ENCODE measurements at regions not wholly inside any gene's neighbourhood (a gene's known extent, or its start where the extent isn't known, plus 50 kb on each side); places are given as distances from the start of the nearest gene placed in this dataset.

DNA sequence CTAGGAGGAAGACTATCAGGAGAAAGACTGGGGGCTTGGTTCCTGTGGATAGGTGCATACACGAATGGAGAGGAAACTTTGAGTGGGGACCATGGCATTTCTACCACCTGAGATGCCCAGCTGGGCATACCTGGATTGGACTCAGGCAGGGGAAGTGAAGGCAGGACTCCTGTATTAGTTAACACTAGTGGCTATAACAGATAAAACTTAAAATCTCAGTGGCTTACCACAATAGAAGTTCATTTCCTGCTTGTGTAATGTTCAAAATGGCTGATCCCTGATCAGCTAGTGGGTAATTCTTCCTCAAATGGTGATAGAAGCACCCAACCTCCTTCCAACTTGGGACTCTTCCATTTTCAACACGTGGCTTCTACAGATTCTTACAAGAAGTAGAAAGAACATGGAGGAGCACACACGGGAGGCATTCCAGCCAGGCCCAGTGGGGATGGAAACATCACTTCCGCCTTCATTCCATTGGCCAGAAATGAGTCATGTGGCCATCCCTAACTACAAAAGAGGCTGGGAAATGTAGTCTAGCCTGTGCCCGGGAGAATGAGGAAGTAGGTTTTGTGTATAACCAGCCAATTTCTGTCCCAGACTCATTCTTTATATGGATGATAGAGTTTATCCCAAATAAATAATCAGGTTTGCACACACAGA, 112.1 kb downstream of the UTP18 start:
- peaks cover 78% of the 10 kb centered on the region for H3K27me3 Mint-ChIP-seq (ENCODE audit: unreplicated experiment)
- peak overlapping the region; percentile 34 for H3K4me3 Mint-ChIP-seq (ENCODE audit: low read depth, unreplicated experiment)
- peaks cover 9% of the 10 kb centered on the region for H3K4me1 Mint-ChIP-seq (ENCODE audit: low read depth, unreplicated experiment)
- DNase-seq: peak; percentile 69
- TF ChIP-seq, protein P1, sequence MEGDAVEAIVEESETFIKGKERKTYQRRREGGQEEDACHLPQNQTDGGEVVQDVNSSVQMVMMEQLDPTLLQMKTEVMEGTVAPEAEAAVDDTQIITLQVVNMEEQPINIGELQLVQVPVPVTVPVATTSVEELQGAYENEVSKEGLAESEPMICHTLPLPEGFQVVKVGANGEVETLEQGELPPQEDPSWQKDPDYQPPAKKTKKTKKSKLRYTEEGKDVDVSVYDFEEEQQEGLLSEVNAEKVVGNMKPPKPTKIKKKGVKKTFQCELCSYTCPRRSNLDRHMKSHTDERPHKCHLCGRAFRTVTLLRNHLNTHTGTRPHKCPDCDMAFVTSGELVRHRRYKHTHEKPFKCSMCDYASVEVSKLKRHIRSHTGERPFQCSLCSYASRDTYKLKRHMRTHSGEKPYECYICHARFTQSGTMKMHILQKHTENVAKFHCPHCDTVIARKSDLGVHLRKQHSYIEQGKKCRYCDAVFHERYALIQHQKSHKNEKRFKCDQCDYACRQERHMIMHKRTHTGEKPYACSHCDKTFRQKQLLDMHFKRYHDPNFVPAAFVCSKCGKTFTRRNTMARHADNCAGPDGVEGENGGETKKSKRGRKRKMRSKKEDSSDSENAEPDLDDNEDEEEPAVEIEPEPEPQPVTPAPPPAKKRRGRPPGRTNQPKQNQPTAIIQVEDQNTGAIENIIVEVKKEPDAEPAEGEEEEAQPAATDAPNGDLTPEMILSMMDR (IDR thresholded peaks at IDR 0.05; ENCODE audit: unreplicated experiment): no peak
- intact Hi-C loops (cut with micrococcal nuclease; ENCODE audit: unreplicated experiment): loop anchor here (10.0 kb wide), 1 partner anchor 392 kb away; no protein-coding TSS in a partner anchor
- H3K36me3 Mint-ChIP-seq (ENCODE audit: insufficient read depth, unreplicated experiment): peaks cover 6% of the 10 kb centered on the region
- BruUV-seq (replicated peaks): TSS peak; percentile 93
- H3K27ac Mint-ChIP-seq (ENCODE audit: unreplicated experiment): peak overlapping the region; percentile 69
- CTCF ChIA-PET: interaction anchor here (0.7 to 1.6 kb wide), 6 partner anchors 74 to 798 kb away, joined by 3 to 14 read pairs (median 3); no protein-coding TSS in a partner anchor
- H3K9me3 Mint-ChIP-seq (ENCODE audit: low read depth, unreplicated experiment): no peaks in the 10 kb centered on the region

DNA sequence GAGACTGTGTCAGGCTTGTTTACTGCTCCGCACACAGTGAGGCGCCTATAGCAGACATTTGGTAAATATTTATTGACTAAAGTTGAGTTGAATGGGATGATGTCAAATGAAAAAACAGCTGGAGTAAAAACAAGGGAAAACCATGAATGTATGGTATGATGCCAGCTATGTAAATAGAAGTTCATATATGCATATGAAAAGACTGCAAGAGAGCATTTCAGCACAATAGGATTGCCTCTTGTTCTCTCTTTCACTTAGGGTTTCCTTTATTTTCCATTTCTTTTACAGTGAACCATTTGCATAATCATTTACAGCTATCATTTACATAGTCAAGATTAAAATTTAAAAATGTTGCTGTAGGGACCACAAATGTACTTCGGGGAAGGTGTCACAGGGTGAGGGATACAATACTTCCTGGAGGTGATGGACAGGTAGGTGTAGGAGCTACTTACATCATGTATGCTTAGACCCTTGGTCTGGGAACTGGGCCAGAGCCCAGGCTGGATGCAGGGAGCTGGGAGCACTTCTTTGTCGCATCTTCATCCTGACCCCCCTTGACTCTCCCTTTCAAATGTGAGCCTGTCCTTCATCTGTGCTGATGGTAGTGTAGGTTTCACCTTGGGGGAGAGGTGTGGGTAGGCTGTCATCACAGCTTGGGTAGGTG, 113.3 kb downstream of the UTP18 start:
- H3K27ac Mint-ChIP-seq (ENCODE audit: unreplicated experiment): no peak overlapping the region
- CTCF ChIA-PET: no interaction called here

DNA sequence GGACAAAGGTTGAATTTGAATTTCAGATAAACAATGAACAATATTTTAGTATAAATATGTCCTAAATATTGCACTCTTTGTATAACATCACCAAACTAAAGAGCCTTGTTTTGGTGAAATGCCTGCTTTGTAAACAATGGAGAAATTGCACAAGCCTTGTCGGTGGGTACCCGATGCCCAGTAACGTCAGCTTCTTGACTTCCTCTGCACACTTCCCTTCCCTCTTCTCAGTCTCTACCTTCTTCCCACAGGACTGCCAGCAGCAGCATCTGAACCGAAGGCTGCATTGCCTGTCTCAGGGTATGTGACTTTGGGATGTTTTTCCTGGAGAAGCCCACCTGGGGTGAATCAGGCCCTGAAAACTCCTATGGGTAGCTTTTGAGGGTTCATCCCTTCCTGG, 113.9 kb downstream of the UTP18 start:
- BruUV-seq (replicated peaks): no TSS peak
- H3K27ac Mint-ChIP-seq (ENCODE audit: unreplicated experiment): no peak overlapping the region
- intact Hi-C loops (cut with micrococcal nuclease; ENCODE audit: unreplicated experiment): loop anchor here (10.0 kb wide), 1 partner anchor 391 kb away; no protein-coding TSS in a partner anchor
- no peak for DNase-seq
- peaks cover 9% of the 10 kb centered on the region for H3K4me1 Mint-ChIP-seq (ENCODE audit: low read depth, unreplicated experiment)
- peaks cover 6% of the 10 kb centered on the region for H3K36me3 Mint-ChIP-seq (ENCODE audit: insufficient read depth, unreplicated experiment)
- peaks cover 83% of the 10 kb centered on the region for H3K27me3 Mint-ChIP-seq (ENCODE audit: unreplicated experiment)
- CTCF ChIA-PET: interaction anchor here (0.6 kb wide), 1 partner anchor 105 kb away, joined by 5 read pairs; no protein-coding TSS in a partner anchor
- TF ChIP-seq, protein P1 (IDR thresholded peaks at IDR 0.05; ENCODE audit: unreplicated experiment): no peak
- H3K4me3 Mint-ChIP-seq (ENCODE audit: low read depth, unreplicated experiment): no peak overlapping the region
- no peaks in the 10 kb centered on the region for H3K9me3 Mint-ChIP-seq (ENCODE audit: low read depth, unreplicated experiment)

More for the DNA sequence above, 113.3 kb downstream of the UTP18 start:
- BruUV-seq (replicated peaks): no TSS peak
- intact Hi-C loops (cut with micrococcal nuclease; ENCODE audit: unreplicated experiment): loop anchor here (10.0 kb wide), 1 partner anchor 391 kb away; no protein-coding TSS in a partner anchor
- DNase-seq: no peak
- Mint-ChIP-seq H3K27me3 (ENCODE audit: unreplicated experiment) (peaks cover 83% of the 10 kb centered on the region), H3K4me3 (ENCODE audit: low read depth, unreplicated experiment) (no peak overlapping the region), H3K36me3 (ENCODE audit: insufficient read depth, unreplicated experiment) (peaks cover 6% of the 10 kb centered on the region), H3K4me1 (ENCODE audit: low read depth, unreplicated experiment) (peaks cover 9% of the 10 kb centered on the region), H3K9me3 (ENCODE audit: low read depth, unreplicated experiment) (no peaks in the 10 kb centered on the region)
- TF ChIP-seq, protein P1 (IDR thresholded peaks at IDR 0.05; ENCODE audit: unreplicated experiment): no peak

DNA sequence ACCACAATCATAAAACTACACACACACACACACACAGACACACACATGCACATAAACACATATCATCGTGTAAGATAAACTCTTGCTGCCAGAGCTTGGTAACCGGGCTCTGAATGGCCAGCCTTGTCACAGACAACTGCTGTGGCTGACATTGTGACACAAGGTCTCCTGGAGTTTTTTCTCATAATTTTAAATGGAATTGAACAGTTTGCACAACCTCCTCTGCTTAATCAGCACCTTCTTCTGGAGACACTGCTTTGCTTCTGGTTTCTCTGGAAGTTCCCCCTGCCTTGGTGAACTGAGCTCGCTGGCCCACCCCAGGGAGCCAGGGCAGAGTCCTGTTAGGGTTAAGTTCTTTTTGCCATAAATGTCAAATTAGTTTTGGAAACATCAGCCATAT, 115.4 kb downstream of the UTP18 start:
- Mint-ChIP-seq H3K9me3 (ENCODE audit: low read depth, unreplicated experiment) (no peaks in the 10 kb centered on the region), H3K4me3 (ENCODE audit: low read depth, unreplicated experiment) (no peak overlapping the region), H3K4me1 (ENCODE audit: low read depth, unreplicated experiment) (peaks cover 9% of the 10 kb centered on the region), H3K36me3 (ENCODE audit: insufficient read depth, unreplicated experiment) (peaks cover 6% of the 10 kb centered on the region), H3K27ac (ENCODE audit: unreplicated experiment) (no peak overlapping the region), H3K27me3 (ENCODE audit: unreplicated experiment) (peaks cover 83% of the 10 kb centered on the region)
- intact Hi-C loops (cut with micrococcal nuclease; ENCODE audit: unreplicated experiment): loop anchor here (10.0 kb wide), 1 partner anchor 389 kb away; no protein-coding TSS in a partner anchor
- TF ChIP-seq, protein P1 (IDR thresholded peaks at IDR 0.05; ENCODE audit: unreplicated experiment): no peak
- no peak for DNase-seq
- BruUV-seq (replicated peaks): no TSS peak
- CTCF ChIA-PET: no interaction called here
